H9 (cell line): ENCODE measurements at regions not wholly inside any gene's neighbourhood (a gene's known extent, or its start where the extent isn't known, plus 50 kb on each side); places are given as distances from the start of the nearest gene placed in this dataset.

ENCODE experiments used
- DNase-seq: peaks from one replicate; pipeline ENCODE4 v3.0.0-alpha.2; 2017
- H2AFZ ChIP-seq: one replicate; pipeline ENCODE4 v1.6.1; 2013; ENCODE audit warnings: mild to moderate bottlenecking, low read length, control low read depth, moderate library complexity
- H2AK5ac ChIP-seq: 2 replicates; pipeline ENCODE4 v1.6.1; 2013; ENCODE audit warnings: low read length, control low read depth, mixed read lengths; ENCODE audit not compliant: insufficient read length
- H2BK120ac ChIP-seq: one replicate; pipeline ENCODE4 v1.6.1; 2013; ENCODE audit warnings: low read depth, mild to moderate bottlenecking, low read length, control low read depth, inconsistent platforms; ENCODE audit not compliant: poor library complexity, severe bottlenecking
- H2BK12ac ChIP-seq: 2 replicates; pipeline ENCODE4 v1.6.1; 2013; ENCODE audit warnings: low read length, control low read depth, mixed read lengths, low read depth; ENCODE audit not compliant: insufficient read length
- H2BK15ac ChIP-seq: 2 replicates; pipeline ENCODE4 v1.6.1; 2013; ENCODE audit warnings: low read depth, low read length, control low read depth
- H2BK20ac ChIP-seq: one replicate; pipeline ENCODE4 v1.6.1; 2013; ENCODE audit warnings: low read depth, mild to moderate bottlenecking, low read length, control low read depth, inconsistent platforms; ENCODE audit not compliant: poor library complexity, severe bottlenecking
- H2BK5ac ChIP-seq: 2 replicates; pipeline ENCODE4 v1.6.1; 2013; ENCODE audit warnings: low read length, control low read depth, mixed read lengths; ENCODE audit not compliant: insufficient read length
- H3K14ac ChIP-seq: 2 replicates; pipeline ENCODE4 v1.6.1; 2013; ENCODE audit warnings: low read length, control low read depth; ENCODE audit not compliant: insufficient read depth
- H3K18ac ChIP-seq: 2 replicates; pipeline ENCODE4 v1.6.1; 2013; ENCODE audit warnings: low read depth, mild to moderate bottlenecking, mixed read lengths, low read length, control low read depth; ENCODE audit not compliant: insufficient read length
- H3K23ac ChIP-seq: 2 replicates; pipeline ENCODE4 v1.6.1; 2013; ENCODE audit warnings: low read length, control low read depth, mixed read lengths, low read depth; ENCODE audit not compliant: insufficient read length
- H3K23me2 ChIP-seq: 2 replicates; pipeline ENCODE4 v1.6.1; 2013; ENCODE audit warnings: low read depth, mild to moderate bottlenecking, mixed read lengths, low read length, control low read depth; ENCODE audit not compliant: insufficient read length, poor library complexity, severe bottlenecking
- H3K27ac ChIP-seq: 2 replicates; pipeline ENCODE4 v1.5.1; 2013; ENCODE audit warnings: low read length, control low read depth, mixed read lengths, low read depth; ENCODE audit not compliant: insufficient read length
- H3K27me3 ChIP-seq: 2 replicates; pipeline ENCODE4 v1.6.1; 2013; ENCODE audit warnings: low read length, control low read depth, inconsistent platforms; ENCODE audit not compliant: insufficient read depth
- H3K4ac ChIP-seq: 2 replicates; pipeline ENCODE4 v1.6.1; 2013; ENCODE audit warnings: low read depth, mild to moderate bottlenecking, control low read depth, inconsistent platforms, low read length, moderate library complexity
- H3K4me1 ChIP-seq: 2 replicates; pipeline ENCODE4 v1.6.1; 2013; ENCODE audit warnings: low read length, control low read depth, inconsistent platforms; ENCODE audit not compliant: insufficient read depth
- H3K4me2 ChIP-seq: 2 replicates; pipeline ENCODE4 v1.6.1; 2013; ENCODE audit warnings: low read length, control low read depth, mixed read lengths; ENCODE audit not compliant: insufficient read length, insufficient read depth
- H3K56ac ChIP-seq: 2 replicates; pipeline ENCODE4 v1.6.1; 2013; ENCODE audit warnings: low read depth, mild to moderate bottlenecking, mixed read lengths, low read length, control low read depth; ENCODE audit not compliant: insufficient read length
- H3K79me1 ChIP-seq: 2 replicates; pipeline ENCODE4 v1.6.1; 2013; ENCODE audit warnings: low read depth, mild to moderate bottlenecking, moderate library complexity, low read length, control low read depth, inconsistent platforms; ENCODE audit not compliant: insufficient read depth, poor library complexity, severe bottlenecking
- H3K79me2 ChIP-seq: 2 replicates; pipeline ENCODE4 v1.6.1; 2013; ENCODE audit warnings: low read length, control low read depth, inconsistent platforms; ENCODE audit not compliant: insufficient read depth
- H3K9ac ChIP-seq: 2 replicates; pipeline ENCODE4 v1.6.1; 2013; ENCODE audit warnings: low read length, control low read depth, mixed read lengths; ENCODE audit not compliant: insufficient read length; ENCODE audit errors: extremely low read depth
- H3K9me3 ChIP-seq: one replicate; pipeline ENCODE4 v1.6.1; 2013; ENCODE audit warnings: low read depth, low read length, inconsistent platforms; ENCODE audit not compliant: control insufficient read depth
- H3T11ph ChIP-seq: one replicate; pipeline ENCODE4 v1.6.1; 2013; ENCODE audit warnings: mild to moderate bottlenecking, low read length, control low read depth, inconsistent platforms
- H4K20me1 ChIP-seq: one replicate; pipeline ENCODE4 v1.6.1; 2013; ENCODE audit not compliant: control insufficient read depth, insufficient read length, insufficient read depth
- H4K5ac ChIP-seq: 2 replicates; pipeline ENCODE4 v1.6.1; 2013; ENCODE audit warnings: low read depth, mild to moderate bottlenecking, mixed read lengths, low read length, control low read depth; ENCODE audit not compliant: insufficient read length
- H4K8ac ChIP-seq: replicated peaks from 2 replicates; pipeline ENCODE4 v1.6.1; 2013; ENCODE audit warnings: low read length, control low read depth, mixed read lengths, low read depth; ENCODE audit not compliant: insufficient read length
- H4K91ac ChIP-seq: 2 replicates; pipeline ENCODE4 v1.6.1; 2013; ENCODE audit warnings: low read depth, mild to moderate bottlenecking, moderate library complexity, mixed read lengths, low read length, control low read depth; ENCODE audit not compliant: insufficient read length
- H3K27ac Mint-ChIP-seq, 3 experiments: 2 replicates in 2 of 3; 3 replicates in 1 of 3; pipeline ENCODE4 v1.8.0; 2020 to 2021; ENCODE audit warnings: mixed read lengths in 3 of 3, mild to moderate bottlenecking in 1 of 3, moderate library complexity in 1 of 3
- H3K27me3 Mint-ChIP-seq: 2 replicates; pipeline ENCODE4 v1.8.0; 2021; ENCODE audit warnings: low read depth, mild to moderate bottlenecking, moderate library complexity, mixed read lengths
- H3K36me3 Mint-ChIP-seq, 3 experiments: 2 replicates in 2 of 3; 3 replicates in 1 of 3; pipeline ENCODE4 v1.8.0; 2020 to 2021; ENCODE audit warnings: low read depth in 3 of 3, mixed read lengths in 3 of 3; ENCODE audit not compliant: insufficient read depth in 1 of 3
- H3K4me1 Mint-ChIP-seq, 2 experiments: 2 replicates each; pipeline ENCODE4 v1.8.0; 2020; ENCODE audit warnings: mixed read lengths in 2 of 2
- H3K4me3 Mint-ChIP-seq, 2 experiments: 2 replicates in 1 of 2; 3 replicates in 1 of 2; pipeline ENCODE4 v1.8.0; 2020 to 2021; ENCODE audit warnings: mild to moderate bottlenecking in 2 of 2, mixed read lengths in 2 of 2, moderate library complexity in 1 of 2
- H3K9me3 Mint-ChIP-seq, 2 experiments: 2 replicates in 1 of 2; 3 replicates in 1 of 2; pipeline ENCODE4 v1.8.0; 2020; ENCODE audit warnings: mild to moderate bottlenecking in 2 of 2, mixed read lengths in 2 of 2, moderate library complexity in 1 of 2
- WGBS: extraction: QIAGEN DNeasy Blood & Tissue Kit; methylation state at CpG from one replicate; pipeline ENCODE4 v1.1.7; 2013; ENCODE audit warnings: missing lambda C conversion rate, low lambda C conversion rate, mixed read lengths; ENCODE audit not compliant: insufficient read length; ENCODE audit errors: extremely low coverage; 5-methylcytosine and 5-hydroxymethylcytosine counted together
- TF ChIP-seq, protein P1 (sequence below): fragments of 200-600 bp; sonication (generic); conservative IDR thresholded peaks from 3 replicates; pipeline ENCODE4 v1.8.0; 2021; ENCODE audit warnings: antibody characterized with exemption, mild to moderate bottlenecking

DNA sequence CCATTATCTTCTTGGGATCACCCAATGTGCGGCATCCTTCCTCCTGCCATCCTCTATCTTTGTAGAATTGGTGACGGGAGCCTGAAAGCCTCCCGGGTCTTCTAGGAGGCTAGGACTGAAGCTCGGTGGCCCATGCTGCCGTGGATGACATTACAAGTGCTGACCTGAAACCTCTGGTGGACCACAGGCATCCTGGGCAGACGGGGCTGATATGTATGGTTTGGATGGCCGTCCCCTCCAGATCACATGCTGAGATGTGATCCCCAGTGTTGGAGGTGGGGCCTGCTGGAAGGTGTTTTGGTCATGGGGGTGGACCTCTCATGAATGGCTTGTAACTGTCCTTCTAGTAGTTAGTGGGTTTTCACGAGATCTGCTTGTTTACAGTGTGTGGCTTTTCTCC, 1525.8 kb downstream of the BRD1 start:
- H2AFZ ChIP-seq, result no peak overlapping the region
- H2BK5ac ChIP-seq, result no peak overlapping the region
- H3K4me1 Mint-ChIP-seq, result peaks cover 22 to 37% of the 10 kb centered on the region in 2 experiments
- no peak overlapping the region for H3K4me3 Mint-ChIP-seq
- no peak overlapping the region for H2BK15ac ChIP-seq
- H3K27me3 Mint-ChIP-seq, result peaks cover 9% of the 10 kb centered on the region
- no peak for DNase-seq
- H3K36me3 Mint-ChIP-seq, result no peaks in the 10 kb centered on the region
- H2BK12ac ChIP-seq, result no peak overlapping the region
- no peaks in the 10 kb centered on the region for H3K27me3 ChIP-seq
- H3K27ac ChIP-seq, result no peak overlapping the region
- no peak overlapping the region for H4K91ac ChIP-seq
- H4K8ac ChIP-seq, result no peak overlapping the region
- no peak overlapping the region for H3K23ac ChIP-seq
- no peak overlapping the region for H3K27ac Mint-ChIP-seq
- H3K9ac ChIP-seq, result no peak overlapping the region
- H3K4me1 ChIP-seq, result no peaks in the 10 kb centered on the region
- TF ChIP-seq, protein P1, sequence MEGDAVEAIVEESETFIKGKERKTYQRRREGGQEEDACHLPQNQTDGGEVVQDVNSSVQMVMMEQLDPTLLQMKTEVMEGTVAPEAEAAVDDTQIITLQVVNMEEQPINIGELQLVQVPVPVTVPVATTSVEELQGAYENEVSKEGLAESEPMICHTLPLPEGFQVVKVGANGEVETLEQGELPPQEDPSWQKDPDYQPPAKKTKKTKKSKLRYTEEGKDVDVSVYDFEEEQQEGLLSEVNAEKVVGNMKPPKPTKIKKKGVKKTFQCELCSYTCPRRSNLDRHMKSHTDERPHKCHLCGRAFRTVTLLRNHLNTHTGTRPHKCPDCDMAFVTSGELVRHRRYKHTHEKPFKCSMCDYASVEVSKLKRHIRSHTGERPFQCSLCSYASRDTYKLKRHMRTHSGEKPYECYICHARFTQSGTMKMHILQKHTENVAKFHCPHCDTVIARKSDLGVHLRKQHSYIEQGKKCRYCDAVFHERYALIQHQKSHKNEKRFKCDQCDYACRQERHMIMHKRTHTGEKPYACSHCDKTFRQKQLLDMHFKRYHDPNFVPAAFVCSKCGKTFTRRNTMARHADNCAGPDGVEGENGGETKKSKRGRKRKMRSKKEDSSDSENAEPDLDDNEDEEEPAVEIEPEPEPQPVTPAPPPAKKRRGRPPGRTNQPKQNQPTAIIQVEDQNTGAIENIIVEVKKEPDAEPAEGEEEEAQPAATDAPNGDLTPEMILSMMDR, result no peak
- no peak overlapping the region for H3K4me2 ChIP-seq
- no CpG with 5 or more reads among the region's 8 CpGs for WGBS
- H3K79me1 ChIP-seq, result no peaks in the 10 kb centered on the region
- no peaks in the 10 kb centered on the region for H3K23me2 ChIP-seq
- H3K4ac ChIP-seq, result no peak overlapping the region
- no peak overlapping the region for H3K14ac ChIP-seq
- H3K9me3 Mint-ChIP-seq, result peaks cover 0 to 4% of the 10 kb centered on the region in 2 experiments; a peak in 1 of 5 replicates
- H3K18ac ChIP-seq, result no peak overlapping the region
- H3T11ph ChIP-seq, result no peak overlapping the region
- no peaks in the 10 kb centered on the region for H3K79me2 ChIP-seq
- H4K20me1 ChIP-seq, result no peaks in the 10 kb centered on the region
- no peak overlapping the region for H4K5ac ChIP-seq
- H2AK5ac ChIP-seq, result no peak overlapping the region
- H3K56ac ChIP-seq, result no peak overlapping the region
- no peaks in the 10 kb centered on the region for H3K9me3 ChIP-seq
- no peak overlapping the region for H2BK120ac ChIP-seq
- H2BK20ac ChIP-seq, result no peak overlapping the region
